Rectal smooth muscle tissue (tissue), 1 donor: ENCODE measurements at regions not wholly inside any gene's neighbourhood (a gene's known extent, or its start where the extent isn't known, plus 50 kb on each side); places are given as distances from the start of the nearest gene placed in this dataset.
"Not testable (repeated sequence)": the region's sequence is repeated elsewhere in the genome, so short reads cannot be mapped to it uniquely, and the experiment has no call there.

Experiments
- H3K27ac ChIP-seq: one replicate; pipeline ENCODE4 v1.7.0; 2013; ENCODE audit warnings: low read depth, low read length, inconsistent platforms
- H3K27me3 ChIP-seq: one replicate; pipeline ENCODE4 v1.7.0; 2013; ENCODE audit warnings: low read length; ENCODE audit not compliant: control insufficient read depth, insufficient read depth
- H3K36me3 ChIP-seq: one replicate; pipeline ENCODE4 v1.7.0; 2013; ENCODE audit warnings: low read length; ENCODE audit not compliant: control insufficient read depth, insufficient read depth
- H3K4me1 ChIP-seq: one replicate; pipeline ENCODE4 v1.7.0; 2013; ENCODE audit warnings: low read length; ENCODE audit not compliant: control insufficient read depth, insufficient read depth
- H3K4me3 ChIP-seq: one replicate; pipeline ENCODE4 v1.7.0; 2013; ENCODE audit warnings: low read length
- H3K9ac ChIP-seq: one replicate; pipeline ENCODE4 v1.7.0; 2013; ENCODE audit warnings: low read length

- not testable (repeated sequence) for H3K27me3 ChIP-seq, H3K9ac ChIP-seq, H3K4me1 ChIP-seq, H3K36me3 ChIP-seq, H3K4me3 ChIP-seq, H3K27ac ChIP-seq
Measured at GRCh38 chr17:64800987-64801386, 118.3 kb downstream of the LRRC37A3 start.

- H3K27ac ChIP-seq, H3K36me3 ChIP-seq, H3K4me3 ChIP-seq, H3K9ac ChIP-seq, H3K4me1 ChIP-seq, H3K27me3 ChIP-seq: not testable (repeated sequence)
Measured at GRCh38 chr17:64800361-64800895, 118.8 kb downstream of the LRRC37A3 start.

GRCh38 chr17:64799543-64800188 lies 119.6 kb downstream of the LRRC37A3 start:
- not testable (repeated sequence) for H3K36me3 ChIP-seq, H3K27ac ChIP-seq, H3K4me1 ChIP-seq, H3K27me3 ChIP-seq, H3K9ac ChIP-seq, H3K4me3 ChIP-seq

- not testable (repeated sequence) for H3K27me3 ChIP-seq, H3K36me3 ChIP-seq, H3K4me3 ChIP-seq, H3K9ac ChIP-seq, H3K27ac ChIP-seq, H3K4me1 ChIP-seq
Measured at GRCh38 chr17:64798961-64799360, 120.3 kb downstream of the LRRC37A3 start.

- not testable (repeated sequence) for H3K36me3 ChIP-seq, H3K27ac ChIP-seq, H3K4me3 ChIP-seq, H3K9ac ChIP-seq, H3K4me1 ChIP-seq, H3K27me3 ChIP-seq
Measured at GRCh38 chr17:64798489-64798790, 120.8 kb downstream of the LRRC37A3 start.

GRCh38 chr17:64797746-64798488 lies 121.4 kb downstream of the LRRC37A3 start:
- not testable (repeated sequence) for H3K9ac ChIP-seq, H3K27me3 ChIP-seq, H3K27ac ChIP-seq, H3K36me3 ChIP-seq, H3K4me3 ChIP-seq, H3K4me1 ChIP-seq

- H3K4me1 ChIP-seq, H3K4me3 ChIP-seq, H3K27me3 ChIP-seq, H3K27ac ChIP-seq, H3K9ac ChIP-seq, H3K36me3 ChIP-seq: not testable (repeated sequence)
Measured at GRCh38 chr17:64795342-64795741, 123.9 kb downstream of the LRRC37A3 start.

GRCh38 chr17:64794548-64795274 lies 124.6 kb downstream of the LRRC37A3 start:
- H3K27ac ChIP-seq, H3K9ac ChIP-seq, H3K36me3 ChIP-seq, H3K27me3 ChIP-seq, H3K4me1 ChIP-seq, H3K4me3 ChIP-seq: not testable (repeated sequence)

- not testable (repeated sequence) for H3K36me3 ChIP-seq, H3K27ac ChIP-seq
Measured at GRCh38 chr17:64794113-64794512, 125.2 kb downstream of the LRRC37A3 start.

GRCh38 chr17:64792793-64793575 lies 126.3 kb downstream of the LRRC37A3 start:
- not testable (repeated sequence) for H3K27me3 ChIP-seq, H3K4me3 ChIP-seq, H3K9ac ChIP-seq, H3K27ac ChIP-seq, H3K4me1 ChIP-seq, H3K36me3 ChIP-seq

More at GRCh38 chr17:64794113-64794512, 125.2 kb downstream of the LRRC37A3 start:
- not testable (repeated sequence) for H3K4me3 ChIP-seq, H3K4me1 ChIP-seq, H3K9ac ChIP-seq, H3K27me3 ChIP-seq

- H3K9ac ChIP-seq, H3K27me3 ChIP-seq, H3K27ac ChIP-seq, H3K4me3 ChIP-seq, H3K36me3 ChIP-seq, H3K4me1 ChIP-seq: not testable (repeated sequence)
Measured at GRCh38 chr17:64792276-64792675, 127.0 kb downstream of the LRRC37A3 start.

- H3K27ac ChIP-seq, H3K9ac ChIP-seq, H3K36me3 ChIP-seq, H3K4me1 ChIP-seq, H3K27me3 ChIP-seq, H3K4me3 ChIP-seq: not testable (repeated sequence)
Measured at GRCh38 chr17:64791691-64792090, 127.6 kb downstream of the LRRC37A3 start.
